BJ (cell line): ENCODE measurements at regions not wholly inside any gene's neighbourhood (a gene's known extent, or its start where the extent isn't known, plus 50 kb on each side); places are given as distances from the start of the nearest gene placed in this dataset.

Source experiments
- CTCF ChIA-PET: fragments of 350-600 bp; formaldehyde crosslinking; extraction: SDS; loops from one replicate; lab custom pipeline; 2021; ENCODE audit warnings: antibody characterized with exemption, inconsistent platforms; lab: Yijun Ruan, JAX
- POLR2A ChIA-PET: fragments of 300-600 bp; sonication (Branson Sonifier 250); formaldehyde crosslinking; extraction: SDS; loops from one replicate; lab custom pipeline; 2021; ENCODE audit warnings: antibody characterized with exemption; lab: Charles Lee
- DNase-seq: peaks from one replicate; pipeline ENCODE4 v3.0.0-alpha.2; 2011; ENCODE audit warnings: low read depth
- H3K27me3 ChIP-seq: 2 replicates; pipeline ENCODE4 v1.6.0; 2011; ENCODE audit warnings: low read length; ENCODE audit not compliant: control insufficient read depth, insufficient read depth
- H3K36me3 ChIP-seq: 2 replicates; pipeline ENCODE4 v1.5.1; 2011; ENCODE audit warnings: low read length; ENCODE audit not compliant: control insufficient read depth, insufficient read depth
- H3K4me3 ChIP-seq: 2 replicates; pipeline ENCODE4 v1.5.1; 2011; ENCODE audit warnings: low read depth, mild to moderate bottlenecking, control low read depth, low read length
- TF ChIP-seq, protein P1 (sequence below): IDR thresholded peaks from 2 replicates; pipeline ENCODE4 v1.5.1; 2011; ENCODE audit warnings: low read depth, mild to moderate bottlenecking, control low read depth, inconsistent platforms, low read length, moderate library complexity; ENCODE audit not compliant: insufficient read depth

- ChIA-PET POLR2A (interaction anchor here (0.6 kb wide), 1 partner anchor 86 kb away, joined by 3 read pairs; no protein-coding TSS in a partner anchor), CTCF (interaction anchor here (1.6 to 2.0 kb wide), 2 partner anchors 9 to 11 kb away, joined by 3 to 6 read pairs; no protein-coding TSS in a partner anchor)
- Histone ChIP-seq H3K36me3 (no peaks in the 10 kb centered on the region), H3K4me3 (no peak overlapping the region), H3K27me3 (no peaks in the 10 kb centered on the region)
- TF ChIP-seq, protein P1, sequence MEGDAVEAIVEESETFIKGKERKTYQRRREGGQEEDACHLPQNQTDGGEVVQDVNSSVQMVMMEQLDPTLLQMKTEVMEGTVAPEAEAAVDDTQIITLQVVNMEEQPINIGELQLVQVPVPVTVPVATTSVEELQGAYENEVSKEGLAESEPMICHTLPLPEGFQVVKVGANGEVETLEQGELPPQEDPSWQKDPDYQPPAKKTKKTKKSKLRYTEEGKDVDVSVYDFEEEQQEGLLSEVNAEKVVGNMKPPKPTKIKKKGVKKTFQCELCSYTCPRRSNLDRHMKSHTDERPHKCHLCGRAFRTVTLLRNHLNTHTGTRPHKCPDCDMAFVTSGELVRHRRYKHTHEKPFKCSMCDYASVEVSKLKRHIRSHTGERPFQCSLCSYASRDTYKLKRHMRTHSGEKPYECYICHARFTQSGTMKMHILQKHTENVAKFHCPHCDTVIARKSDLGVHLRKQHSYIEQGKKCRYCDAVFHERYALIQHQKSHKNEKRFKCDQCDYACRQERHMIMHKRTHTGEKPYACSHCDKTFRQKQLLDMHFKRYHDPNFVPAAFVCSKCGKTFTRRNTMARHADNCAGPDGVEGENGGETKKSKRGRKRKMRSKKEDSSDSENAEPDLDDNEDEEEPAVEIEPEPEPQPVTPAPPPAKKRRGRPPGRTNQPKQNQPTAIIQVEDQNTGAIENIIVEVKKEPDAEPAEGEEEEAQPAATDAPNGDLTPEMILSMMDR = no peak
- no peak for DNase-seq
Observed at GRCh38 chr1:228870041-228870713, 134.9 kb downstream of the RHOU start.

GRCh38 chr1:228871314-228872061, 136.2 kb downstream of the RHOU start:
- H3K4me3 ChIP-seq = no peak overlapping the region
- H3K36me3 ChIP-seq = no peaks in the 10 kb centered on the region
- POLR2A ChIA-PET = no interaction called here
- TF ChIP-seq, protein P1 = no peak
- CTCF ChIA-PET = interaction anchor here (1.6 to 2.0 kb wide), 3 partner anchors 10 to 16 kb away, joined by 3 to 6 read pairs (median 4); no protein-coding TSS in a partner anchor
- H3K27me3 ChIP-seq = no peaks in the 10 kb centered on the region
- DNase-seq = no peak

DNA sequence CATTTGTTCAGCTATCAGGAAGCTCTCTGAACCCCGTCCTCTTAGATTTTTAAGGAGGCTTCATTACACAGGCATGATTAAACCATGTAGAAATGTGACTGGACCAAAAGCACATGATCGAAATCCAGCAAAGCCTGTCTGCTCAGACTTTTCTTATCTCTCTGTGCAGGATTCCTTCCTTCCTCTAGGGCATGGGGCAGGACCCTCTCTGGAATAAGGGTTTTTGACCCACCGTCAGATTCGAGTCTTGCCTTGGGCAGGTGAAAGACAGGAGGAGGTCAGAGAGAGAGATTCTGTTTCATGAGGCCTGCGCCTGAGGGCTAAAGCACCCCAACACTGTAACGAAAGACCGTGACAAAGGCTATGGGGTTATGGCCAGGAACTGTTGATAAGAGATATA, 136.8 kb downstream of the RHOU start:
- Histone ChIP-seq H3K4me3 (no peak overlapping the region), H3K36me3 (no peaks in the 10 kb centered on the region), H3K27me3 (no peaks in the 10 kb centered on the region)
- no peak for DNase-seq
- POLR2A ChIA-PET = no interaction called here
- CTCF ChIA-PET = interaction anchor here (1.8 to 2.0 kb wide), 2 partner anchors 11 to 15 kb away, joined by 4 to 6 read pairs; no protein-coding TSS in a partner anchor
- TF ChIP-seq, protein P1 = no peak

GRCh38 chr1:228873709-228874108, 138.4 kb downstream of the RHOU start:
- POLR2A ChIA-PET = no interaction called here
- H3K4me3 ChIP-seq = no peak overlapping the region
- CTCF ChIA-PET = no interaction called here
- no peaks in the 10 kb centered on the region for H3K27me3 ChIP-seq
- no peaks in the 10 kb centered on the region for H3K36me3 ChIP-seq
- no peak for DNase-seq
- TF ChIP-seq, protein P1 = no peak

DNA sequence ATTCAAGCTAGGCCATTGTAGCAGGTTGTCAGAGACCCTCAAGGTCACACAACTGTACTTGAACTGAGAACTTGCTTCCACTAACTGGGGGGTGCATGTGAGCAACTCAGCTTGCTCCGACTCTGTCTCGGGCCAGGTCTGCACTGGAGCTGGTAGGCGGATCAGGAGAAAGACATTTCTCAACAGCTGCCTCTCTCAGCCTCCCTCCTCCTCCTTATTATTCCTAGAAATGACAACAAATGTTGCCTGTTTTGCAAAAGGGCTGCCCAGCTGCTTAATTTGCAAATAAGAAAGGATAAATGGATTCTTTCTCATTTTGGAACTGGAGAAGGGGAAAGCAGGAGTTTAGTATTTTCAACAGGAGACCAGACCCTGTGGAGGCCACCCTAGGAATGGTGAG, 140.5 kb downstream of the RHOU start:
- DNase-seq = no peak
- no peaks in the 10 kb centered on the region for H3K27me3 ChIP-seq
- no peaks in the 10 kb centered on the region for H3K36me3 ChIP-seq
- CTCF ChIA-PET = no interaction called here
- TF ChIP-seq, protein P1 = no peak
- H3K4me3 ChIP-seq = no peak overlapping the region
- POLR2A ChIA-PET = no interaction called here
